Kidney glomerular epithelial cell (primary cell): ENCODE measurements at regions not wholly inside any gene's neighbourhood (a gene's known extent, or its start where the extent isn't known, plus 50 kb on each side); places are given as distances from the start of the nearest gene placed in this dataset.

Source experiments
- DNase-seq: peaks from one replicate; lab custom pipeline; 2025; lab: John Stamatoyannopoulos, UW

DNA sequence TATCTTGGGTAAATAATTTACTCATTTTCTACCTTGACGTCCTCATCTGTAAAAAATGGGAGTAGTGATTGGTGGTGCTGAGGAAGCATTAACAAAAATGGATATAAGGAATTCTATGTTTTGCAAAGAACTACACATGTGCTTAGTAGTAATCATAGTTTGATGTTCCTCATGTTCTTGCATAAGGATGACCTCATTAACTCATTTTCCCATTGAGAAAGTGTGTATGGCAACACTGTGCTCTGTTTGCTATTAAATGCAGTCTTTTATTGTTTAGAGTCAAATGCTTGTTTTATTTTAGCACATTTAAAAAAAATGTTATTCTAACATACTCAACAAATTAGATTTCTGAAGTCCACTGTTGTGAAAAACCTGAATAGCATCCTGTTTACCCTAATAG is 211.2 kb upstream of the RSPO3 start:
- peak; percentile 21 for DNase-seq

DNA sequence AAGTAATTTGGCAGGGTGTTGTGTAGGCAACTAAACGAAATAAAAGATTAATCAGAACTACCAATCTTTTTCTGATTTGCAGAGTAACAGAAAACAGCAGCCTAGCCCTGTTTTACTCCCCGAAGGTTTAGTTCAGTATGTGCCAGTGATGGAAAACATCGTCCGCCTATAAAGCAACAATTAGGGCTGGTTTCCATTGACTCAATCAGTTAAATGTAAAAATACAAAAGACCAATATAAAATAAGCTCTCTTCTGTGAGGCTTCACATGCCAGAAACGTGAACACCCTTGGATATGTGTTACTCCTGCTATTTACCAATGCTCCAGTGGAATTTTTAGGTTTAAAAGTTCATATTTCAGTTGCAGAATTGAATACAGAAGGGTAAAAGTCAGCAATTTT is 210.5 kb upstream of the RSPO3 start:
- no peak for DNase-seq

DNA sequence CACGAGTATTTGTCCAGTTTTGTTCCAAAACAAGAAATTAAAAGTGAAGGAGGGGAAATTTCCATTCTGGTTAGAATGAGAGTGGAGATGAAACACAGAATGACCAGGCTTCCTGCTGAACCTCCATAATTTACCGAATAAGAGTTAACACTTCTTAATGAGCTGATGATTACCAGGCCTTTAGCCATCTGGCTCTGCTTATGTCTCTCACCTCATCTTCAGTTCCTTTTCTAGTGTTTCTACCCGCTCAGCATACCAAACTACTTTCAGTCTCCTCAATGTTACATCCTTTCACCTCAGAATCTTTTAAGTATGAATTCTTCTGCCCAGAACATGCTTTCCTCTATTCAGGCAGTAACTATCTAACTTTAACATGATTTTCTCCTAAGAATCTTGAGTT is 209.0 kb upstream of the RSPO3 start:
- no peak for DNase-seq

DNA sequence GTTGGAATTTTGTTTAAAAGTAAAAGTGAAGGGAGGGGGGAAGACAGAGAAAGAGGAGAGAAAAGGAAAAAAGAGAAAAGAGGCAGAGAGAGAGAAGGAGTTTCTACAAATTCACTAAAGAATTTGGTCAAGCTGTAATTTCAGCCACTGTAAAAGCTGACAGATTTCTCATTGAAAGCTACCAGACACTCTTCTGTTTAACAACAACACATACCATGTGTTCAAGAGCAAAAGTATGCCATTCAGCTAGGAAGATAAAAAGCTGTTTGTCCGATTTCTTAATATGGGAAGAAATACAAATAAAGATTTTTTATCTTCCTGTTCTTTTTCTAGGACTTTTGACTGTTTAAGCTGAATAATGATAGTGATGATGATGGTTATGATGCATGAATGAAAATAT is 204.8 kb upstream of the RSPO3 start:
- no peak for DNase-seq

DNA sequence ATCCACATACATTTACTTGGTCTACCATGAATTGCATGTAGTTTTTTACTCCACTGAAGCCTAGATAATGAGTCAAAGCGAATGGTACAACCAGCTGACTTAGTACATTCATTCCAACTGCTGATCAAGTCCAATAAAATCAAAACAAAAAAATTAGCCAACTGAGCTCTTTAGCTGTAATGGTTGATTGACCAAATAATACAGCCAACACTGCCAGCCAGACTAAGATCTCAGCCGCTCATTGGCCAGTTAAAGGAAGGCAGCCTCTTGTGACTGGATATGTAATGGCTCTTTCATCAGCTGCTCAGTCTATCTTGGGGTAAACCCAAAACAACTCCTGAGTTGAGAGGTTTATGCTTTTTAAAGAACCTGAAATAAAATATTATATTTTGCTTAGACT is 204.3 kb upstream of the RSPO3 start:
- DNase-seq = peak; percentile 22

DNA sequence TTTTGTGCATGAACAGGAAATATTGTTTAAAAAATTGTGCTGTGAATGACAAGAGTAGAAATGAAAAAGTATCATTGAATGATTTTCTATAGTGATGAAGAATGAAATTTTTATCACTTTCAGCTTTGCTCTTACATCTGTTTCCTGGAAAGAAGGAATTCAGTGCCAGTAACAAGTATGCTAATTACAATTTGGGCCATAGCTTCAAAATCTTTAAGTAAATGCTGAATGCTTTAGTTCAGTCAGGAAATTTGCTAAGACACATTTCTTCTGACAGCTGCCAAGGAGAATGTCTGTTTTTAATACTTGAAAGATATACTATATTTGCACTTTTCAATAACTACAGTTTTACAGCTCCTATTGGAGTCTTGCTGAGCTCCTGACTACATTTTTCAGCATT is 203.7 kb upstream of the RSPO3 start:
- no peak for DNase-seq

DNA sequence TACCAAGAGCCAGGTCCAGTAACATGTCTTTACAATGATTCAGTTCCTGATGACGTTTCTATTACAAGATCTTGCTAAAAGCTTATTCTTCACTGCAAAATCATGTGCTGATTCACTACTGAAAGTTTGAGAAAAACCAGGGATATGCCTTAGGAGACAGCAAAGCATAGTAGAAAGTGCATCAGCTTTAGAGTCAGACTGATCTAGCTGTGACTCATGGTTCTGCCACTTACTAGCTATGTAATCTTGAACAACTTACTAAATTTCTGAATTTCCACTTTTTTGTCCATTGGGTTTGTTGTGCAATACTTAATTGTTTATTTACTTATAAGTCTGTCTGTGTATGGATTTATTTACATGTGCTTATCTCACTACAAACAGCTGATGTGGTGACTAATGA is 198.5 kb upstream of the RSPO3 start:
- peak; percentile 76 for DNase-seq

DNA sequence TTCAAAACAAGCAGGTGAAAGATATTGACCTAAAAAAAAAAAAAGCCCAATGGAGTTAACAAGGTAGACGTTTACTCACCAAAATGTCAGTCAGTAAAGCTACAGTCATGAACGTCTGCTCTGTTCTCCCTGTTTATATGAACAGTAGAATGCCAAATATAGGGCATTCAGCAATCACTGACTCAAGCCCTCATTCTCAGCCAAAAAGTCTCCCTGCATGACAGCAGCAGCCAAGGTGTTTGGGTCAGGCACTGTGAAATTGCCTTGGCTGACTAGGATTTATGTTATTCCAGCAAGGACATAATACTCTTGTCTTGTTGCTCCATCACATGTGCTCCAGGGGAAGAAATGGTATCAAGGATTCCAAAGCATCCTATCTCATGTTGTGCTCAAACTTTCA is 194.7 kb upstream of the RSPO3 start:
- DNase-seq = no peak

DNA sequence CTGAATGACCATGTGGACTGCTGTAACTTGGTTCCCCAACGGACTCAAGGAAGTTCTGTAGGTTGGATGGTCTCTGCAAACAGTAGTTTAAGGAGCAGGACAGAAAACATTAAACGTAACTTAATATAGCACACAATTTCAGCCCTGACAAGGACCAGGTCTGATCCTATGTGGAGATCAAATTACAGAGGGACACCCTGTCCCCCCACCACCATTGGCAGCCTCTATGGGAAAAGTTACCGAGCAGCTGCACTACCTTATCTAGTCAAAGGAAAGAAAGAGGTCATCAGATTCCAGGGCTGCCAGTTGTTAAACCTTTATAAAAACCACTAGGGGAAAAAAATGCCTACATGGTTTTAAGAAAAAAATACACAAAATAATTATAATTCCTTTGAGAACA is 191.5 kb upstream of the RSPO3 start:
- no peak for DNase-seq

DNA sequence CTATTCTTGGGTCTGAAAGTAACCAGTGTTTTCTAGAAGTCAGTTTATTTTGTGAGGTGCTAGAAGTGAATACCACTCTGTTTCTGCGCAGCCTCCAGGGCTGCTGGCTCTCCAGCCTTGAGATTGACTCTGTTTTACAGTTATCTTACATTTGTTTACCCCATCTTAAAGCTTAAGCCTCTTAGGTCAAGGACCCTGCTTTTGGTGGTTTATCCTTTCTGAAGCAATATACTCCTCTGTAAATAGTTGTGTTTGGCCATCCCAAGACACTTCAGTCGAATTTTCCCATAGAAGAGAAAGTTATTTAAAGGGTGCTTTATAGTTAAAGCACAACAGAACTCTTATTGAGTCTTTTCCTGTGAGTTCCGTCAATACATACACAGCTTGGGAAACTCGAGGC is 190.6 kb upstream of the RSPO3 start:
- DNase-seq = no peak

DNA sequence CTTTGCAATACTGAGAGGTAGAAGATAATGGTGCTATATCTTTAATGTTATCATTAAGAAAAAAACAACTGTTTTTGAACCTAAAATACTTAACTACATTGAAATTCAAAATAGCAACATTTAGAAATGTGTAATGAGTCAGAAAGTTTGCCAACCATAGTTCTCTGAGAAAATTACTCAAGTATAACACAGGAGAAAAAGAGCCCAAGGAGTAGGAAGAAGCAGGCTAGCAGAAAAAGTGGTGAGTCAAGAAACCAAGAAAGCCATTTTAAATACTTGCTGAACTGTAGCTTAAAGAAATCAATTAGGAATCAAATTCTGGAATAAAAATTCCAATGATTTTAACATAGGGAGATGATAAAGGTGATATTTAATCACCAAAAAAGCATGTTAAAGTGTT is 181.0 kb upstream of the RSPO3 start:
- DNase-seq = peak; percentile 76

DNA sequence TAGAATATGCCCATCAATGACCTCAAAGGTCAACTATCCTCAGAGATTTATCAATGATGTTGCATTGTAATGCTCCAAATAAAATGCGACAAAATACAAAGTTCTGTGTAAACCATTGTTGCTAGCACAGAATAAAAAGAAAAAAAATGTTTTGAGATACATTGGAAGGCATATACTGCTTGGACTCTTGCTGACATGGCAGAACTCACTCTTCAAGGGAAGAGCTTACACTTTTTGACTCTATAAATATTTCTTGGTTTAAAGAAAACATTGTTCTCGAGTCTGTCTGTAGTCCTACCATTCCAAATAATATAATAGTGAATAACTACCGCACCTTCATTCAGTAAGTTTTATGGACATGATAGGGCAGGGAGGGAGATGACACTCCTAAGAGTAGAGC is 178.7 kb upstream of the RSPO3 start:
- DNase-seq = no peak

DNA sequence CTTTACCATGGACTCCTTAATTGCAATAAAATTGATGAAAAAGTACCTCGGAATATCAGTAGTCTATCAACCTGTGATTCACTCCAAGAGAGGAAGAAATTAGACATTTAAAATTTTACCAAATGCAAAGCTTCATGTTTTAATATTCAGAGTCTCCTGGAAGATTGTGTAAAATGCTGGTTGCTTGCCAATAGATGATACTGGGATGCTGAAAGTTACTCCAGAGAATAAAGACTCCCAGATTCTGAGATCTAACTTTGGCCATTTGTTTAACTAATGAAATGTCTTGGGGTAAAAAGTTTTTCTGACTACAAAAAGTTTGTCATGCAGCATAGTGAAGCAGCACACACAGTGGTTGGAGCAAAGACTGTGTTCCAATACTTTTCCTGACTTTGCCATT is 176.7 kb upstream of the RSPO3 start:
- no peak for DNase-seq

DNA sequence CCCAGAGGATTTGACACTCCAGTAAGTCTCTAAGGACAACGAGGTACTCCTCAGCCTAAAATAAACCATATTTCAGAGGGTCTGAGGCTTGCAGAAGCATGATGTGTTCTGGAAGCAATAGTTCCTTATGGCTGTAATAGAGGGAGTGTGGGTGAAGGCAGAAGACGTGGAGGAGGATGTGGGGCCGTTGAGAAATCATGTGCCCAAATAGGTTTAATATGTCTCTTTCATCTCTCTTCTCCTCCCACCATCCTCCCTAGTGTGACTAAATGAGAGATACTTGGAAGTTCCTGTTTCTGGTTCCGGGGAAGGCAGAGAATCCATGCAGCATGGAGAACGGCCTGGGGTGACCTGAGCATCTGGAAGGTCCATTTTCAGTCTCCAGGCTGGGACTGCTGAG is 174.0 kb upstream of the RSPO3 start:
- no peak for DNase-seq

DNA sequence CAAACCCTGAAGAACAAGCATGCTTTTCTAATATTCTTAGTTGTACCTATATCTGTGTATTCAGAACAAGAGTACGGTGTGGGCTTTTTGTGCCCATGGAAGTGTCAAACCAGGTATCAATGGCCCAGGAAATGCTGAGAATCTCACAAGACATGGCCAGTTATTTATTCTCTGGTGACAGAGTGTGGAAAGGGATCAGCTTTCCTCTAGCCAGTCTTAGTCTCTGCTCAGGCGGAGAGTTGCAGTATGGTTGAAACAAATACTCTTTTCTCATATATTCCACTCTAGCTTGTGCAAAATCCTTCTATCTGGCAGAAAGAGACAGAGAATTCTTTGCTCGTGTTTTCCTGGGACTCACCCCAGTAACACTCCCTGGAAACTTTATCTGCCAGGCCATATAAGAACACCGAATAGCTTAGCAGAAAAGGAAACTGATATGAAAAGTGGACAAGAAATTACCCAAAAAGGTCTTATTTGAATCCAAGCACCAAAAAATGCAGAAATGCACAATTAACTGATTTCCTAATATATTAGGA is 173.3 kb upstream of the RSPO3 start:
- no peak for DNase-seq

DNA sequence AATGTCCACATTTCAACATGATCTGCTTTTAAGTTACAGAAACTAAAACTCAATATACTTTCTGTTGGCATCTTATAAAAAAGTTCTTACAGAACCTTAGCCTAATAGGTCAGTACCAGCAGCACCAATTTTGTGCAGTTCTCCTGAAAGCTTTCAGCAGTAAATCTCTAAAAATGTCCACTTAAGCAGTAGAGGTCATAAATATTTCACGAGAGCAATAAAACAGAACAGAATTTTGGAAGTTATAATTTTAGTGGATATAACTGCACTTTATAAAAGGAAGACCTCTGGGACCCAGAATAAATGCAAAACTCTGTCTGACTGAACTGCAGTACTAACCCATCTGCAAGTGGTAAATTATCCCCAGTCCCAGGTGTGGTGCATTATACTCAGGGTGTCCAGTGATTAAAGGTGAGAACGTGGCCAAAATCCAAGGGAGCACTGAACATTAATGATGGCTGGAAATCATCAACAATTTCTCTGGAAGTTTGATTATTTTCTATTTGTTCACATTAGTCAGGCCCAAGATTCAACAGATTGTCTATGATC is 172.6 kb upstream of the RSPO3 start:
- DNase-seq = no peak

DNA sequence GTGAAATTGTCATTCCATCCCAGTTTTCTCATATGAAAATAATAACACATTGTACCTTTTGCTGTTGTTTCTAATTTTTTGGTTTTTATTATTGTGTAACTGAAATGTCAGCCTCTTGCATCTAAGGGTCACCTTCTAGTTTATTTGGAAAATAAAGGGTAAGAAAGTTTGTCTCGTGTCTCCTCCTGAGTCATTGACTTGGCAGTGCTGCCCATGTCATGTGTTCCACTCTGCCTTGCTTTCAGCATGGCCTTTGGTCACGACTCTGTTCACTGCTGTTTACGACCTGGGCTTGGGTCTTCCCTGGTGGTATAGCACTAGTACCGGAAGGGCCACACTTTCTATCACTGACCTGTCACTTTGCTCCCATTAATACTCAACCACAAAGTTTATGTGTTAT is 171.4 kb upstream of the RSPO3 start:
- no peak for DNase-seq

DNA sequence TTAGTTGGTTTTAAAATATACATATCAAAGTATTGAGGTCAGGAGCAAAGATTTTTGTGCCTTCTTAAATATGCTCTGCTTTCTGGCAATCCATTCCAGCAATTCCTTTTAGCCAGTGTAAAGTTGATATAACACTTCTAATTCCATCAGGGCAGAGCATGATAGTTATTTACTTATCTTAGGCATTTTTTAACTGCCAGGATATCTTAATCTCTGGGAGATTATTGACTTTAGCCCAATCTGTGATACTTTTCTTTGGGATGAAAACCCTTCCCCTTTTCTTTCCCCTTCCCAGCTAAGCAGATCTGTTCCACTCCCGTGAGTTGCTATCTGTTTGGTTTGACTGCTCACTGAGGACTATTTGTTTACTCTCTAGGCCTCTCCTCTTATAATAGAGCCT is 168.7 kb upstream of the RSPO3 start:
- DNase-seq = no peak

DNA sequence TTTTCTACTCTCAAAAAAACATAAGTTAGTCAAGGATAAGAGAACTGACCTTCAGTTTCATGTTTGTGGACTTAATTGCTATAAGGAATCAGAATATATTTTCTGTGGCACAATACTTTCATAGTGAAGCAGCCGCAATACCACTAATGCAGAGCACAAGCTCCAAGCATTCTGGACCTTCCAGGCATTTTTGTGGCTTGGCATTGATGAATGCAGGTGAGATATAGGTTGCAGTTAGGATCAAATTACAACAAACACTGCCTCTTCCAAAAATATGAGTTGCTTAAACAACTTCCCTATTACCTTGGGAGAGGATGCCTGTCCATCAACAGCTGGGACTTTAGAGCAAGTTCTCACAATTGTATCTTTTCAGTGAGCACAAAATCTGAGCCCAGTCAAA is 162.8 kb upstream of the RSPO3 start:
- no peak for DNase-seq

DNA sequence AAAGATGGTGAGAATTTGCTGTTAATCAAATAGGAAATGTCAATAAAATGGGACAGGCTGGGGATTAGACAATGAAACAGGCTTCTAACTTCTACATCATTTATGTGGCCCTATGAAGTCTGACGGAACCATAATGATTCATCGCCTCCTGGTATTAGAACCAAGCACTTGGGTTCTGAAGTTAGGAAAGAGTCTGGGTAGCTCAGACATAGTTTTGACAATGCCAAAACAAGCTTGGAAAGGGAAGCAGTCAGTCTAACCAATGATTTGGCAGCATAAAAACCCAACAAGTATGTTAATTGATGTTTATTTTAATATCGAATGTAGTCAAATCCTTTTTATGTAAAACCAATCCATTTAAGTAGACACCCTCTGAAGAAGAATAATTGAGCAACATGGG is 160.8 kb upstream of the RSPO3 start:
- no peak for DNase-seq

DNA sequence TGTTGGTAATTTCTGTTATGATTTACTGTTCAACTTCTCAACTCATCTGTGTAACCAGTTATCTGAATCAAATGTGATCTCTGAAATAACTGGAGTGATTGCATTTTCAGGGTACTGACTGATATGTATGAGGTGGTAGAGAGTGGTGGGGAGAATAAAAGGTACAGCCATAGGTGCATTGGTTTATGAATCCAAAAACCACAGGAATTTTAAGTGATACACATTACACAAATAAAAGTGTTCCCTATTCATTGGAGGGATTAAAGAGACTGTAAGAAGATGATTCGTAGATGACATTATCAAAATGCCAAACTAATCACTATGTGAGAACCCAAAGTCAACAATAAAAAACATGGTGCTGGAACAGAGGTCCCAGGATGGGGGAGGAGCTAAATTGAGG is 158.7 kb upstream of the RSPO3 start:
- DNase-seq = peak; percentile 24

DNA sequence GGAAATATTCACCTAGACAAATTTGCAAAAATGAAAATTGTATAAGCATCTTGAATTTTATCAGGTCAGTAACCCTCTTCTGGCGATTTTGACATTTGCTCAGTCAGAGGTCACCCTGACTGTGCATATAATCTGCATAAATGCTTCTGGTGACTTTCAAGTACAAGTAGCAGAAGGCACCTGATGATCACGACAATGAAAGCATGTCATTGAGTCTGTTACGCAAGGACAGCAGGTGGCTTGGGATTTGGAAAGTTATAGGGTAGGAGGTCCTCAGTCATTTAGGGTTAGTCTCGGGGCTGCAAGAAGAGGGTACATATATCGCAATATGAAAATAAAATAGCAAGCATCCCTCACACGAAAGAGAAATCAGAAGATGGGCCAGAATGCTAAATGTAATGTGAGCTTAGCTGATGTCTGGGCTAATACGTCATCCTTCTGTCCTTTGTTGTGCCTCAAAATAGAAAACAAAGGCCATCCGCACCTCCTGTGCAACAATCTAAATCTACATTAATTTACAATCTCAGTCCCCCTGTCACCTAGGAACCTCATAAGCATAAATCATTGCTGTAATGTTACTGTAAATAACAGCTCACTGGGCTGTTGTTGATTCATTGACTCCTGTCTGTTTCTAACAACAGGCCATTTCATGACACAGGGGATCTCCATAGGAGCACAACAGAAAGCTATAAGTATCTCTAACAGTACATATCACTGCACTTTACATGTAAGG is 155.2 kb upstream of the RSPO3 start:
- no peak for DNase-seq

DNA sequence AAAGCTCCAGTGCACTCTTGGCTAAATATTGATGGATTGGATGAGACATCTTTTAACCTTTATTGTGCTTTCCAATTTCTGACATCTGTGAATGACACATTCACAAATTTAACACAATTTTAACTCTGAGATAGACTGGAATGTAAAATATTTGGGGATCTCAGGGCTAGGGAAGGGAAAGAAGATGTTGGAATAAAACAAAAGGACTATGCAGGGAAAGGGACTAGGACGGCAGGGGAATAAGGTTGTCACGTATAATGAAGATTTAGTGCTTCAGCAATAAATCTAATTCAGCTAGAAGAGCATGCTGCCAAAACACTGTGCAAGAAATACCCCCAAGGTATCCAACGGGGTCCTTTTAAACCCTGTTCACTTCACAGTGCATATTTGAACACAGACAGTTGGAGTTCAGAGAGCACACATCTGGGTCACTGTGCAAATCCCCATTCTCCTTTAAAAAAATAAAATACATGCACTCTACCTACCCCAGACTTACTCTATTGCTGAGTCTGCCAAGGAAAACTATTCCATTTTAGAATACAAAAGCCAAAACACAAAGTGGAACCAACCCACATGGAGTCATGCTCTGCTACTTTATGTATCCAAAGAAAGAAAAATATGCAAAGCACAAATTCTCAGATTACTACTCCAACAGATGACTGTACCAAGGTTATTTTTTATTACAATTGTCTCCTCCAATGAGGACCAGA is 151.0 kb upstream of the RSPO3 start:
- no peak for DNase-seq
